Large intestine (tissue), 3 donors: ENCODE measurements at regions not wholly inside any gene's neighbourhood (a gene's known extent, or its start where the extent isn't known, plus 50 kb on each side); places are given as distances from the start of the nearest gene placed in this dataset.

Source experiments
- DNase-seq, 2 donors: peaks; one replicate each; pipeline versions ENCODE4 v3.0.0 to v3.0.0-alpha.2; 2013
- H3K27ac ChIP-seq: one replicate; pipeline ENCODE4 v1.5.1; 2013; ENCODE audit warnings: low read length
- H3K27me3 ChIP-seq: 2 replicates; pipeline ENCODE4 v1.6.1; 2013; ENCODE audit warnings: low read length; ENCODE audit not compliant: control insufficient read depth, insufficient read depth
- H3K36me3 ChIP-seq: 2 replicates; pipeline ENCODE4 v1.6.1; 2013; ENCODE audit warnings: low read length; ENCODE audit not compliant: control insufficient read depth, insufficient read depth
- H3K4me1 ChIP-seq: one replicate; pipeline ENCODE4 v1.6.1; 2013; ENCODE audit warnings: low read length; ENCODE audit not compliant: control insufficient read depth, insufficient read depth
- H3K4me3 ChIP-seq: one replicate; pipeline ENCODE4 v1.5.1; 2013; ENCODE audit warnings: low read length
- H3K9me3 ChIP-seq: one replicate; pipeline ENCODE4 v1.6.1; 2013; ENCODE audit warnings: mild to moderate bottlenecking, low read depth, low read length, moderate library complexity; ENCODE audit not compliant: control insufficient read depth
- WGBS: methylation state at CpG from one replicate; pipeline ENCODE4 v1.1.5; 2013; ENCODE audit warnings: low lambda C conversion rate; ENCODE audit not compliant: insufficient coverage; 5-methylcytosine and 5-hydroxymethylcytosine counted together

DNA sequence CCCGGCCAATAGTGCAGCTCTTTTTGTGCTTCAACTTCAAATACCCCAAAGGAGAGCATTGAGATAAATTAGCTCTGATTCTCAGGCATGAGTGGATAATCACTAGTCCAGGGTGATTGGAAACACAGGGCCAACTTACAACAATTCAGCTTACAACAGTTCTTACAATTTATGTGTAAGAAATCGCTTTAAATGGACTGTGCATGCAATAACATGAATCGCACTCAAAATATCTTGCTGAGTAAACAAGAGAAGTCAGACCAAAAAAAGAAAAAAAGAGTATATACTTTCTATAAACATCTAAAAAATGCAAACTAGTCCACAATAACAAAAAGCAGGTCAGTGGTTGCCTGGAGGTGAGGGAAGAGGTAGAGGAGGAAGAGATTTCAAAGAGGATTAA, 150.6 kb upstream of the EDIL3 start:
- no peak overlapping the region for H3K27ac ChIP-seq
- H3K4me1 ChIP-seq = no peaks in the 10 kb centered on the region
- H3K4me3 ChIP-seq = no peak overlapping the region
- 86% methylated on average over 2 of the region's 3 CpGs for WGBS
- no peaks in the 10 kb centered on the region for H3K36me3 ChIP-seq
- H3K27me3 ChIP-seq = no peaks in the 10 kb centered on the region
- DNase-seq = no peak
- H3K9me3 ChIP-seq = no peaks in the 10 kb centered on the region

GRCh38 chr5:84524491-84524890, 139.8 kb upstream of the EDIL3 start:
- H3K9me3 ChIP-seq = no peaks in the 10 kb centered on the region
- no peak overlapping the region for H3K4me3 ChIP-seq
- DNase-seq = no peak

DNA sequence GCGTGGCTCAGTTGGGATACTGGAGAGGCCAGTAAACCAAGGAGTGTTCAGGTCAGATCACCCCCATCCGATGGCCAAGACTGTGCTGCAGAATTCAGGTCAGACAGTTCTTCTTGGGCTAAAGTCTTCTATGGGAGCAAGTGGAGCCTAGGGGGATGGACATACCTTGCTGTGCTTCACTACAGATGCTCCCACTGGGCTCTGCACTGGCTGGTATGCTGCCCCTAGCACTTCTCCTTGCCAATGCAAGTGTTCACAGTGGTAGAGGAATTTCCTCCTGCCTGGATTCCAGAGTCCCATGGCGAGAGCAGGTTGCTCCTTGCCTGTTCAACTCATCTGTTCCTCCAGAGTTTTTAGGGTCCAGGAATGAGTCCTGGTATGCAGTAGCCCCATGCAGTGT, 134.2 kb upstream of the EDIL3 start:
- DNase-seq = no peak
- Histone ChIP-seq H3K27ac (no peak overlapping the region), H3K27me3 (no peaks in the 10 kb centered on the region), H3K36me3 (no peaks in the 10 kb centered on the region), H3K4me3 (no peak overlapping the region), H3K9me3 (no peaks in the 10 kb centered on the region), H3K4me1 (no peaks in the 10 kb centered on the region)
- no CpG with 5 or more reads among the region's 3 CpGs for WGBS

More at GRCh38 chr5:84524491-84524890, 139.8 kb upstream of the EDIL3 start:
- no peaks in the 10 kb centered on the region for H3K27me3 ChIP-seq
- no peaks in the 10 kb centered on the region for H3K4me1 ChIP-seq
- H3K27ac ChIP-seq = no peak overlapping the region
- no peaks in the 10 kb centered on the region for H3K36me3 ChIP-seq

DNA sequence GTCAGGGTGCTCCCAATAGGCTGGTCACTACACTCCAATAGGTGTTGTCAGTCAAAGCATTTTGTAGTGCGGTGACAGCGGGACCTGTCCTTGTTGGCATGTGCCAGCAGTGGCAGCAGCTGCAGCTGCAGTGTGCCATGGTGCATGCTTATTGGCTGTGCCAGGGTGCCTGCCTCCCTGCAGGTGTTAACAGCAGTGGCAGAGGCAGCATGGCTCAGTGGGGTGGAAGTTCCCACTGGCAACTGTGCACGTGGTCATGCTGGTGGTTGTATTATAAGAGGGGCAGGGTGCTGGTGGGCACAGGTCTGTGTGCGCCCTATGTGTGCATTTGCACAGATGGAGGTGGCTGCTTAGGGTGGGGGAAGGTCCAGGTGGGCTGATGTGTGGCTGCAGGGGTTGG, 133.7 kb upstream of the EDIL3 start:
- Histone ChIP-seq H3K4me3 (no peak overlapping the region), H3K27me3 (no peaks in the 10 kb centered on the region), H3K36me3 (no peaks in the 10 kb centered on the region), H3K4me1 (no peaks in the 10 kb centered on the region), H3K27ac (no peak overlapping the region), H3K9me3 (no peaks in the 10 kb centered on the region)
- WGBS = no CpG with 5 or more reads among the region's 4 CpGs
- DNase-seq = no peak

- Histone ChIP-seq H3K4me3 (no peak overlapping the region), H3K27ac (no peak overlapping the region), H3K4me1 (no peaks in the 10 kb centered on the region), H3K27me3 (no peaks in the 10 kb centered on the region), H3K36me3 (no peaks in the 10 kb centered on the region), H3K9me3 (no peaks in the 10 kb centered on the region)
- no peak for DNase-seq
Observed at GRCh38 chr5:84506625-84507024, 121.9 kb upstream of the EDIL3 start.

- no peaks in the 10 kb centered on the region for H3K4me1 ChIP-seq
- no peak for DNase-seq
- H3K36me3 ChIP-seq = no peaks in the 10 kb centered on the region
- no peak overlapping the region for H3K27ac ChIP-seq
- no peaks in the 10 kb centered on the region for H3K9me3 ChIP-seq
- no peak overlapping the region for H3K4me3 ChIP-seq
- H3K27me3 ChIP-seq = no peaks in the 10 kb centered on the region
Observed at GRCh38 chr5:84494453-84494852, 109.8 kb upstream of the EDIL3 start.

DNA sequence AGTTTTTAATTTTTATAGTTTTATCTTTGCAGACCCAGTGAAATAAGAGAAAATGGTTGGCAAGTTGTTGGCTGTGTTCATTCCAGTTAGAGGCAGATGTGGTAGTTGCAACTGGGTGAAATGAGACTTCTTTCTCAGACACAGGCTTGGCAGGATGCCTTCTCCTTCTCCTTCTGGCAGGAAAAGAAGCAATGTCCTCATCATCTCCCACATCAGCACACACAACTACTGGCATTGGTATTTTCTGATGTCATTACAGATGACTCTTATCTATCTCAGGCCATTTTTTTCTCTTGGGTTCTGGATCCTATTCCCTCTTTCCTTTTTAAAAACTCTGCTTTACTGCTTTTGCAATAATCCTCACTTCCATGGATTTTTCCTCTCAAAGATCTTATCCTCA, 103.3 kb upstream of the EDIL3 start:
- Histone ChIP-seq H3K9me3 (no peaks in the 10 kb centered on the region), H3K4me3 (no peak overlapping the region), H3K27ac (no peak overlapping the region), H3K36me3 (no peaks in the 10 kb centered on the region), H3K27me3 (no peaks in the 10 kb centered on the region), H3K4me1 (no peaks in the 10 kb centered on the region)
- DNase-seq = no peak

DNA sequence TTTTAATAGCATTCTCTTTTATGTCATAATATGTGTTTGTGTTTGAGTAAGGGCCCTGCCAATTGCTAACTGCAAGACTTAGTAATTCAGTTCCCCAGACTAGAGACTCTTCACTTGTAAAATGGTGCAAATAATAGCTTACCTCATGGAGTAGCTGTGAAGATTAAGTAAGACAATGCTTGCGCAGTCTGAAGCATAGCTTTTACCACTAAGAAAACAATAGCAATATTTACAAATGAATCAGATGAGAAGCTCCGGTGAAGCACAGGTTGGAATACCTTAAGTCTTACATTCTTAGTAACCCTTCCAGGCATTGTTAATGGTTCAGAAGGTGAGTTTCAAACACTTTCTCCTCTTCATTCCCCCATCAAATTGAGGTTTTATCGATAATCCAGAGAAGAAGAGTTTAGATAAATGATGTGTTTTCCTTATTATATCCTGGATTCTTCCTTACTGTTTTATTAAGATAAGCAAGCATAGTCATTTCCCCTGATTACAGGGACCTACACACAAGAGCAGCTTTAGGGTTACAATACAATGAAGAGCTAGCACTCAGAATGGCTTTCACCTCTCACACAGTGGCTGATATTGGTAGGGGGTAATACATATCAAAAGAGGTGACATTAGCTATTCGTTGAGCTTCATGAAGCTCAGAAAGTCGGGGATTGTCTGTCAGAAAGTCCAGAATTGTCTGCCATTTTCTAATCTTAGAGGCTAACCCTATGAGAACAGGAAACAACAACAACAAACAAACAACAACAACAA, 96.4 kb upstream of the EDIL3 start:
- H3K36me3 ChIP-seq = no peaks in the 10 kb centered on the region
- H3K9me3 ChIP-seq = no peaks in the 10 kb centered on the region
- no peaks in the 10 kb centered on the region for H3K4me1 ChIP-seq
- DNase-seq = no peak
- H3K4me3 ChIP-seq = no peak overlapping the region
- WGBS = 65% methylated on average over 4 of the region's 5 CpGs
- H3K27ac ChIP-seq = no peak overlapping the region
- H3K27me3 ChIP-seq = no peaks in the 10 kb centered on the region

DNA sequence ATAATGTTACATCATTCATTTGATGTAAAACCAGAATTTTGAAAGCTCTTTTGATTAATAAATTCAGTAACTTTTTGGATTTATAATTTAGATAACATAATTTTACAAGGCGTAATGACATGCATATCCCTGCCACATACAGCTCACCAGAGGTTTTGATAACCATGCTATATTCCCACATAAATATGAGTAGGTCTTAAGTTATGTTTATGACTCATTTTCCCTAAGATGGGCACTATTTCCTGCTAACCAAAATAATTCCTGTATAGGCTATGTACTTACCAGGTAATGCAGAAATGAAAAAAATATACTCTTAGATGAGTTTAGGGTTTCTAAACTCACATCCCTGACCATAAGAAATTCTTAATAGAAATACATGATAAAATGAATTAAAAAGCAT, 93.9 kb upstream of the EDIL3 start:
- H3K9me3 ChIP-seq = no peaks in the 10 kb centered on the region
- no peak overlapping the region for H3K27ac ChIP-seq
- no peak for DNase-seq
- no peaks in the 10 kb centered on the region for H3K4me1 ChIP-seq
- no peak overlapping the region for H3K4me3 ChIP-seq
- WGBS = 100% methylated on average over 1 of the region's 1 CpG
- no peaks in the 10 kb centered on the region for H3K36me3 ChIP-seq
- no peaks in the 10 kb centered on the region for H3K27me3 ChIP-seq

DNA sequence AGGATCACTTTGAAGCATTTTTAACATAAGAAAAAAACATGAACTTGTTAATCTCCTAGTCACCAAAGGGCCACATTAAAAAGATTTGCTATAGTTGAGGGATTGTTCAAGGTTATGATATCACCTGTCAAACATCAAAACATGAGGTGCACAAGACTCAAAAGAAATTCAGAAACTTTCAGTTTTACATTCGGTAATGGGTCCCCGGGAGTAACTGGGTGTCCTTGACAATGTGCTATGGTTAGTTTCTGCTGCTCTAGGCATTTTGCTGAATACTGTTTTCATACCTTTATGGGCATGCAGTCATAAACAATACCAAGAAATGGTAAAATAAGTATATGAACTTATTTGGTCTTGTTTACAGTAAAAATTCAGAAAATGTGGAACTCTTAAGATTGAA, 92.8 kb upstream of the EDIL3 start:
- WGBS = no CpG with 5 or more reads among the region's 2 CpGs
- H3K36me3 ChIP-seq = no peaks in the 10 kb centered on the region
- no peaks in the 10 kb centered on the region for H3K27me3 ChIP-seq
- no peaks in the 10 kb centered on the region for H3K9me3 ChIP-seq
- no peak for DNase-seq
- no peak overlapping the region for H3K27ac ChIP-seq
- H3K4me3 ChIP-seq = no peak overlapping the region
- H3K4me1 ChIP-seq = no peaks in the 10 kb centered on the region

DNA sequence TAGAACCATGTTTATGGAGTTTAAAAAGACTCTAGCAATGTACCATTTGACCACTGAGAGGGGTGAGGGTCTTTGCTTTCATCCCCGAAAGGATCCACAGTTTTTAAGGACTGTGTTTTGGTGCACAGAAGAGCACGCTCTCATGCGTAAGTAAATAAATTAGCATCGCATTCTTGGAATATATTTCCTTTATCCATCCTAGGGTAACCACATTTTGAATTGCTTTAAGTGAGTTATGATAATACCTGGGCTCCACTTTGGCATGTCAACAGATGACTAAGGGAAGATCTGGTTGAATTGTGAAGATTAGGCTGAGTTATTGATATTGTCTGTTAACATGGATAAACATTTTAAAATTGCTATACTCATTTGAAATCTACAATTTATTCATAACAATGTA, 89.4 kb upstream of the EDIL3 start:
- no CpG with 5 or more reads among the region's 4 CpGs for WGBS
- H3K4me1 ChIP-seq = no peaks in the 10 kb centered on the region
- DNase-seq = no peak
- no peaks in the 10 kb centered on the region for H3K36me3 ChIP-seq
- no peaks in the 10 kb centered on the region for H3K27me3 ChIP-seq
- no peak overlapping the region for H3K4me3 ChIP-seq
- no peak overlapping the region for H3K27ac ChIP-seq
- no peaks in the 10 kb centered on the region for H3K9me3 ChIP-seq
